IMR-90 (cell line): ENCODE measurements at regions not wholly inside any gene's neighbourhood (a gene's known extent, or its start where the extent isn't known, plus 50 kb on each side); places are given as distances from the start of the nearest gene placed in this dataset.

ENCODE experiments used
- BHLHE40 ChIP-seq: fragments of 150-350 bp; IDR thresholded peaks from 2 replicates; pipeline ENCODE4 v1.6.1; 2016; ENCODE audit warnings: mild to moderate bottlenecking, low read depth, low read length
- POLR2A ChIP-seq: IDR thresholded peaks from 2 replicates; pipeline ENCODE4 v1.6.1; 2012; ENCODE audit warnings: mild to moderate bottlenecking, low read depth, low read length
- TF ChIP-seq, protein P1 (sequence below): conservative IDR thresholded peaks from 2 replicates; pipeline ENCODE4 v1.5.1; 2012; ENCODE audit warnings: mild to moderate bottlenecking, low read depth, low read length, improper control_type of control experiment

DNA sequence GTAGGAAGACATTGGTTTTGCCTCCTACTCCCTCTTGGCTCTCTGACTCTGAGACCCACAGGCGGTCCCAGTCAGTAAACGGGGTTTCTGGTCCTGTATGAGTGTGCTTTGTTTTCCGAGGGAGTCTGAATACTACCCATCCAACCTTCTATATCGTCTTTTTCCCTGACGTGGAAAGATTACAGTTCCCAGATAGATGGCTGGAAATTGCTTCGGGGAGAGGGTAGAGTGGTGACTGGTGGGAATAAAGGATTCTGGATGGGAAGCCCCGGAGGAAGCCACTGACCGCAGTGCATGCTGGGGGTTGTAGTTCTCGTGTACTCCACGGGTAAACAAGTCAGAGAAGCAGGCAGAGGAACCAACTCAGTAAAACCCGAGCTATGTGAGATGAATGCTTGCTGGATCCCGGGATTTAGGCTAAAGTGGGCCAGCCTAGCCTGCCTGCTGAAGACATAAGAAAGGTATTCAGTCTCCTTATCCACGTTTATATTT, 66.2 kb upstream of the IRF2BP2 start:
- TF ChIP-seq, protein P1, sequence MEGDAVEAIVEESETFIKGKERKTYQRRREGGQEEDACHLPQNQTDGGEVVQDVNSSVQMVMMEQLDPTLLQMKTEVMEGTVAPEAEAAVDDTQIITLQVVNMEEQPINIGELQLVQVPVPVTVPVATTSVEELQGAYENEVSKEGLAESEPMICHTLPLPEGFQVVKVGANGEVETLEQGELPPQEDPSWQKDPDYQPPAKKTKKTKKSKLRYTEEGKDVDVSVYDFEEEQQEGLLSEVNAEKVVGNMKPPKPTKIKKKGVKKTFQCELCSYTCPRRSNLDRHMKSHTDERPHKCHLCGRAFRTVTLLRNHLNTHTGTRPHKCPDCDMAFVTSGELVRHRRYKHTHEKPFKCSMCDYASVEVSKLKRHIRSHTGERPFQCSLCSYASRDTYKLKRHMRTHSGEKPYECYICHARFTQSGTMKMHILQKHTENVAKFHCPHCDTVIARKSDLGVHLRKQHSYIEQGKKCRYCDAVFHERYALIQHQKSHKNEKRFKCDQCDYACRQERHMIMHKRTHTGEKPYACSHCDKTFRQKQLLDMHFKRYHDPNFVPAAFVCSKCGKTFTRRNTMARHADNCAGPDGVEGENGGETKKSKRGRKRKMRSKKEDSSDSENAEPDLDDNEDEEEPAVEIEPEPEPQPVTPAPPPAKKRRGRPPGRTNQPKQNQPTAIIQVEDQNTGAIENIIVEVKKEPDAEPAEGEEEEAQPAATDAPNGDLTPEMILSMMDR: no peak
- TF ChIP-seq BHLHE40: no peak
- TF ChIP-seq POLR2A: no peak
